ENCODE measurements at regions not wholly inside any gene's neighbourhood (a gene's known extent, or its start where the extent isn't known, plus 50 kb on each side); places are given as distances from the start of the nearest gene placed in this dataset.

- TF ChIP-seq, protein P1, sequence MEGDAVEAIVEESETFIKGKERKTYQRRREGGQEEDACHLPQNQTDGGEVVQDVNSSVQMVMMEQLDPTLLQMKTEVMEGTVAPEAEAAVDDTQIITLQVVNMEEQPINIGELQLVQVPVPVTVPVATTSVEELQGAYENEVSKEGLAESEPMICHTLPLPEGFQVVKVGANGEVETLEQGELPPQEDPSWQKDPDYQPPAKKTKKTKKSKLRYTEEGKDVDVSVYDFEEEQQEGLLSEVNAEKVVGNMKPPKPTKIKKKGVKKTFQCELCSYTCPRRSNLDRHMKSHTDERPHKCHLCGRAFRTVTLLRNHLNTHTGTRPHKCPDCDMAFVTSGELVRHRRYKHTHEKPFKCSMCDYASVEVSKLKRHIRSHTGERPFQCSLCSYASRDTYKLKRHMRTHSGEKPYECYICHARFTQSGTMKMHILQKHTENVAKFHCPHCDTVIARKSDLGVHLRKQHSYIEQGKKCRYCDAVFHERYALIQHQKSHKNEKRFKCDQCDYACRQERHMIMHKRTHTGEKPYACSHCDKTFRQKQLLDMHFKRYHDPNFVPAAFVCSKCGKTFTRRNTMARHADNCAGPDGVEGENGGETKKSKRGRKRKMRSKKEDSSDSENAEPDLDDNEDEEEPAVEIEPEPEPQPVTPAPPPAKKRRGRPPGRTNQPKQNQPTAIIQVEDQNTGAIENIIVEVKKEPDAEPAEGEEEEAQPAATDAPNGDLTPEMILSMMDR (IDR thresholded peaks at IDR 0.05; ENCODE audit: low read length), result no peak
- no peak for TF ChIP-seq EZH2 (IDR thresholded peaks at IDR 0.05; ENCODE audit: borderline replicate concordance, low read length)
Measured at GRCh38 chr12:127241072-127241817, 1025.7 kb upstream of the TMEM132C start.
